HG03469 (cell line): ENCODE measurements at regions not wholly inside any gene's neighbourhood (a gene's known extent, or its start where the extent isn't known, plus 50 kb on each side); places are given as distances from the start of the nearest gene placed in this dataset.
"Not testable (repeated sequence)": the region's sequence is repeated elsewhere in the genome, so short reads cannot be mapped to it uniquely, and the experiment has no call there.

Source experiments
- ATAC-seq: cut with Tn5 transposase; IDR thresholded peaks from one replicate; pipeline ENCODE4 v1.9.1; 2021; ENCODE audit warnings: mild to moderate bottlenecking, moderate library complexity, moderate number of reproducible peaks; ENCODE audit not compliant: unreplicated experiment

DNA sequence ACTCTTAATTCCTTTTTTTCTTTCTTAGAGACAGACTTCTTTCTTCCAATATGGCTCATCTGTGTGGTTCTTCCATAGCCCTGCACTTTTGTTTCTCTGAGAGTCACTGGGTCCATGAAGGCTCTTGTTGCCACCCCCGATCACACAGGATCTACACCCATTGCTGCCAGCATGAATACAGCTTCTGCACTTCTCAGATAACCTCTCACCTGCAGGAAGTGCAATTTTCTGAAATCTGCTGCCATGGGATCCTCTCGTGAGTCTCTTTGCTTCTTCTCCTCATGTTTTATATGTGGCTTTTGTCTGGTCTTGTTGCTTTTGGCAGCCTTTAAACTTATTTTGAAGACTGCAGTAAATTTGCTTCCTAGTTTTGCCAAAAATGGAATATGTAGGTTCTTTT is 171.2 kb downstream of the TMEM167A start:
- ATAC-seq = no peak

DNA sequence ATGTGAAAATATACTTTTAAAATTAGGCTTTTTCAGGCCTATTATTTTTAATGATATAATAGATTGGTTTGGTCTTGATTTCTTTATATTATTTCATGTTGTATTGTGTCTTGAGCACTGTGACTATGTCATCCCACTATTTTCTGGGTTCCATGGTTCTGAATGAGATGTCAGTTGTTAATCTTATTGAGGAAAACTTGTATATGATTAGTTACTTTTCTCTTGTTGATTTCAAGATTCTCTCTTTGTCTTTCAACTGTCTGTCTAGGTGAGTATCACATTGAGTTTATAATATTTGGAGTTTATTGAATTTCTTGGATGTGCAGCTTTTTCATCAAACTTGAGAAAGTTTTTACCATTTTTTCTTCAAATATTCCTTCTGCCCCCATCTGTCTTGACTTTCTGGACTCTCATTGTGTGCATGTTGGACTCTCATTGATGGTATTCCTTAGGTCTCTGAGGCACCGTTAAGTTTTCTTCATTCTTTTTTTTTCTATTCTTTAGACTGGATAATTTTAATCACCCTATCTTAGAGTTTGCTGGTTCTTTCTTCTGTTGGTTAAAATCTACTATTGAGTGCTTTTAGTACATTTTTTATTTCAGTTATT is 175.8 kb downstream of the TMEM167A start:
- no peak for ATAC-seq

DNA sequence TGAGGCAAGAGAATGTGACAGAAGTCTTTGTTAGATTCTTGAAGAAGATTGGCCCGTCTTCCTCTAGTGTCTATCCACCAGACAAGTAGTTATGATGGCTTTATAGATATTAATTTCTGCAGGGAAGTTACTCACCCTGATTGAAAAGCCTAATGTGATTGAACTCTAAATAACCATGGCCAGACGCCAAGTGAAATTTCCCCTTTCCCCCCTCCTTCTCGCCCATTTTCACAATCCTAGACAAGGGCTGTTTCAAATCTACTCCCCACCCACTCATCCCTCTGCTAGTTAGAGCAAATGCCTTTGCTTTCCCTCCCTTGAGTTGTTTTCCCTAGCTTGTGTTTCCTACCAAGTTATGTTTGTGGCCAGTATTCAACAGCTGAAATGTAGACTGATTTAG is 182.5 kb downstream of the TMEM167A start:
- no peak for ATAC-seq

DNA sequence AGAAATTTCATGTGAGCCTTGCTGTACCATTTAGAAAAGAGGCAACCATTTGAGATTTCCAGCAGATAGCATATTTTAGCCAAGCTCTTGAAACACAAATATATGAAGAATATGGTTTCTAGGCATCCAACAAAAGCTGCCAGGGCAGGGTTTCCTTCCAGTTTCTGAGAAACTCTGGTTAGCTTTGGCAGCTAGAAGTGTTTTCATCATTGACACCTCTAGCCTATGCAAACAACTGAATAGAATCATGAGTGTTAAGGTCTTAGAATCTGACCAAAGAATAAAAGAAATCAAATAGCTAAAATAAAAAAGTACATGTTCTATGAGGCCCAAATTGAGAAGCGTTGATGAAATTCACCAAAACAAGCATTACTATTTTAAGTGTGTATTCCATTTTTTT is 188.1 kb downstream of the TMEM167A start:
- ATAC-seq = no peak

DNA sequence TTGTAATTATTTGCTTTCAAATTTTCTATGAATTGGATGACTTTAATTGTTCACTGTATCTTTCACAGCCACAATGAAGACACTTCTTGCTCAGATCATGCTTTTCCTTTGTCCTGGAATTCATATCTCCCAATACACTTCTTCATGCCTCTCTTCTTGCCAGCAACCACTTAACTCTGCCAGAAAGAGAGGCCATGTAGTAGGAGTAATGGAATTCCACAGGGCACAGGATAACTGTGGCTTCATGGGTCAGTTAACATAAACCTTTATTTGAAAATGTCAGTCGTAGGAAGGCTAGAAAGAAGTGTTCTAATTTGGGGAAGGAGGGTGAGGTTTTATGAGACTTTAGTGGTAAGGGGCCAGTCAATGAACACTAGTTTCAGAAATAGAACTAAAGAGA is 190.3 kb downstream of the TMEM167A start:
- no peak for ATAC-seq

- ATAC-seq = no peak
Observed at GRCh38 chr5:82885627-82886389, 191.4 kb downstream of the TMEM167A start.

DNA sequence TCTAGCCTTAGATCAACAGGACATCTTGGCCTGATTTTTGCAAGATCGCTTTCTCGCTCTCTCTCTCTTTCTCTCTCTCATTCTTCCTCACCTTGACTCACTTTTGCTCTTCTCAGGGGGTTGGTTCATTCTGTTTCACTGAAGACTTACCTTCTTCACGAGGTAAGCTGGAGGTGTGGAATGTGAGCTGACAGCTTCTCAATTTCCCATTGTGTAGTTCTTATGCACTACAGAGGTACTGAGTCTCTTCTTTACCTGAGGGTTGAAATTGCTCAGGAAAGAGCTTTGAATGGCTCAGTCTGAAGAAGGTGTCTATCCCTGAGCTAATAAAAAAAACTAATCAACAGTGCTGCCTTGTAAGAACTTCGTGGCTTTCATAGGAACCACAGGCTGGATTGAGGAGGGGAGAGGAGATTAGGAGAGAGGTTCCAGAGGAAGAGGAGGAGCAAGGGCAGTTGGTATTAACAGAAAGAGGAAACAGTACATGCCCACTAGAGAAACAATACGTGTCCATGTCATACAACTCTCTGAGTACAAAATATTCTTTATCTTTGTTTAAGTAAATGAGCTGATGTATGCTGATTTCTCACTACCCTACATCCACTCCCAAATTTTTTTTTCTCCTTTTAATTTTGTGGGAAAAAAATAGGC is 192.2 kb downstream of the TMEM167A start:
- no peak for ATAC-seq

- no peak for ATAC-seq
Observed at GRCh38 chr5:82882316-82882715, 194.9 kb downstream of the TMEM167A start.

GRCh38 chr5:82881571-82882174 is 195.5 kb downstream of the TMEM167A start:
- ATAC-seq = no peak

- ATAC-seq = no peak
Observed at GRCh38 chr5:82879089-82879488, 198.1 kb downstream of the TMEM167A start.

GRCh38 chr5:82873452-82873851 is 203.7 kb downstream of the TMEM167A start:
- no peak for ATAC-seq

- not testable (repeated sequence) for ATAC-seq
Observed at GRCh38 chr5:82872321-82873288, 204.6 kb downstream of the TMEM167A start.

DNA sequence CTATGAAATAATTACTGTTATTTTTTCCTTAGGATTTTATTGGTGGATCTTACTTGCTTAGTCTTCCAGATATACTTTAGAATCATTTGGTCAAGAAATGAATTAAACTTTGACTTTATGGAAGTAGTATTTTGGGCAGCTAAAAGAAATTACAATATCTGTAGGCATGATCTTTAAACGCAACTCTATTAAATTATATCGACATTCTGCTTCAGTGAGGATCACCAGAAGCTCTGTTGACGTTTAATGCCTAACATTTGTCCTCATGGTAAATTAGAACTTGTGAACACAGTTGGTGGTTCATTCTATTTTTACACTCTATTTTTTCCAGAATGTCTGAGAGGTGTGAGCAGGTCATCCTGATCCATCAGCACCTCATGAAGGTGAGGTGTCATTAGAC is 211.6 kb downstream of the TMEM167A start:
- no peak for ATAC-seq

- no peak for ATAC-seq
Observed at GRCh38 chr5:82863266-82863665, 213.9 kb downstream of the TMEM167A start.

GRCh38 chr5:82862711-82863110 is 214.5 kb downstream of the TMEM167A start:
- no peak for ATAC-seq

DNA sequence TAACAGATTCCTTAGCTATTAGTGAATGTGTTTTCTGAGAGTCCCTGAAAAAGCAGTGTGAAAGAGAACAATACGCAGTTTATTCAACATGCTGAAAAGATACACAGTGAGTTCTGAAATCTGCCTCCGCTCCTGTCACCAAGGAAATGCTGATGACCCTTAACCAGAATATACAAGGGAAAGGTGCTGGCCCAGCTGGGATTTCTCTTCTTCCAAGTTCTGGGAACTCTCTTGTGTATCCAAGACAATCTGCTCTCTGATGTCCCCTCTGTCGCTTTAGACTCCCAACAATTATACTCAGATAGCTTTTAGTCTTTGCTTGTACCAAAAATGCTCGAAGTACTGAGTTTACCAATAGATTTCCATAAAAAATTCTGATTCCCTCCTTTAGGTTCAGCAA is 214.9 kb downstream of the TMEM167A start:
- no peak for ATAC-seq

DNA sequence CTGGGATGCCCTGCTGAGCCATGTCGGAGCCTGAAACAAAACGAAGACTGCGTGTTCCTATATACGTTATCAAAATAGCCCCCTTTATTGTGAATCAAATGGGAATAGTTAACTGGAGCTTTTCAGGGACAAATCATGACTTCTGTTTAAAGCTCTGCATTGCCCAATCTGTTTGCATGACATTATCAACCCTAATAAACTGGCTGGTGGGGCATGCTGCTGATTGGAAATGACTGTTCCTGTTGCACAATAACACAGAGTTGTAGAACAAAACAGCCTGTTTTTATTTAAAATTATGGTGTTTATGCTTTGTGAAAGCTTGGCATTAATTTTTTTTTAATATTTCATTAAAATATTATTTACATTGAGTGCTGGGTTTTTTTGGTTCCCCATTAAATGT is 215.5 kb downstream of the TMEM167A start:
- ATAC-seq = no peak

DNA sequence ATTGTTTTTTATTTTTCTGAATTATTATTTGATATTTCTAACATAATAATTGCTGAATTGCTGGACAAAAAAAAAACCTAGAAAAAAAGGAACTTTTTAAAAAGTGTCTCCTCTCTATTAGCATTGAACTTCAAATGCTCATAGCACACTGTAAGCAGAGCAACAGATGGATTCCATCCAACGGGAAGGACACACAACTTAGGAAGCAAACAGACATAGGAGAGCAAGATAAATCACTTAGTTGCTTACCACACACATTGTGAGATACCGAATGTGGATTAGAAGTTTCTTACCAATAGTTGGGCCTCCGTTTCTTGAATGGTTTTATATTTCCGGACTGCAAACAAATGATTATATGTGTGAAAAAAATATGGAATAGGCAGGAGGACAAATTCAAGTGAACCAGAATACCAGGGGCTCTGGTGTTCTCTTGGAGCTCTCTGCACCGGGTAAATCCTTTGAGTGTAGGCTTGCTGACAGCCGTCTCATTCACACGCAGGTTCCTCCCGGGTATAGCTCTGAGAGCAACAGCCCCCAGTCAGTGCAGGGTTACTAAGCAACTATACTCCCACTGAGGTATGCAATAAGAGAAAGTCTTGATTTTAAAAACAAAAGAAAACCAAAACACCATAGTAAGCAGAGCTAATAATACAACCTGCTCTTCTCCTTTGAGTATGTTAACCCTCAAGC is 217.6 kb downstream of the TMEM167A start:
- ATAC-seq = no peak

GRCh38 chr5:82858151-82859025 is 218.8 kb downstream of the TMEM167A start:
- ATAC-seq = no peak
